Breast epithelium (tissue), 3 donors: ENCODE measurements at regions not wholly inside any gene's neighbourhood (a gene's known extent, or its start where the extent isn't known, plus 50 kb on each side); places are given as distances from the start of the nearest gene placed in this dataset.
"Not testable (repeated sequence)": the region's sequence is repeated elsewhere in the genome, so short reads cannot be mapped to it uniquely, and the experiment has no call there.

Experiments used
- POLR2AphosphoS5 ChIP-seq, 3 donors: sonication (generic); formaldehyde crosslinking; IDR thresholded peaks; one replicate each; pipeline ENCODE4 v1.6.1; 2017; ENCODE audit warnings: antibody characterized with exemption in 3 of 3
- TF ChIP-seq, protein P1 (sequence below), 3 donors: fragments of 450-650 bp; IDR thresholded peaks; one replicate each; pipeline ENCODE4 v1.5.1; 2016 to 2017; ENCODE audit warnings: antibody characterized with exemption in 3 of 3, mild to moderate bottlenecking in 3 of 3, moderate library complexity in 3 of 3

DNA sequence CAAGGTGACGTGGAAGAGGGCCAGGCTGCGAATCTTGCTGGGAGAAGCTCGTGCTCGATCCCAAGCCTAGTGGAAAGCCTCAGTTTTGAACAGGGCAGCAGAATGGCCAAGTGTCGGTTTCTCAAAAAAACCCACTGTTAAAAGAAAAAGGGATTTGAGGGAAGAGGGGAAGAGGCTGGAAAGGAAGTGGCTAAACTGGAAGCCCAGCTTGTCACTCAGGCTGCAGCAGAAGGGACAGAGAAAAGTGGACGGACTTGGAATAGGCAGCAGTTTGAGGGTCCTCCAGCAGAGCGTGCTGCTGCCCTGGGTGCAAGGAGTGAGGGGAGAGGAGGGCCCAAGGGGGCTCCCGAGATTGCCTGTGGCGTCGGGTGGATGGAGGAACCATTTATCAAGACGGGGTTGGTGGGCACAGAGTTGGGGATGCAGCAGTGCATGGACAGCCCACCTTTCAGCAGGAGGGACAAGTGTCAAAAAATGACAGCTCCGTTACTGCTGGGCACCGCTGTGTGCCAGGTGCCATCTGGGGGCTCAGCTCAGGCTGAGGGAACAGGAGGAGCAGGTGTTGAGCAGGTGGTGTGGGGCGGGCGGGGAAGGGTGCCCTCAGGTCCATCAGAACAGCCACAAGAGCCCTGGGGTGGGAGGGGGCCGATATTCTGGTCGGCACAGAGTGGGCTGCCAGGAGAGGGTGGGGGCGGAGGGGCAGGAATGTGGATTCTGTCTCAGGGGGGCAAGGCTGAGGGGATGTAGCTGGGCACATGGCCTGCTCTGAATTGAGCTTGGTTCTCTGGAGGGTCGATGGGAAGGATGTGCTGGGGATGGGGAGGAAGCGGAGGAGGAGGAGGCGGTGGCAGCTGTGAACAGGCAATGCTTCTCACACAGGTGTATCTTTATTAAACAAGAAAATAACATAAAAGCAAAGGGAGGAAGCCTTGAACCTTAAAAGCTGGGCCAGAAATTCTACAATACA, 73.1 kb upstream of the METTL9 start:
- TF ChIP-seq, protein P1, sequence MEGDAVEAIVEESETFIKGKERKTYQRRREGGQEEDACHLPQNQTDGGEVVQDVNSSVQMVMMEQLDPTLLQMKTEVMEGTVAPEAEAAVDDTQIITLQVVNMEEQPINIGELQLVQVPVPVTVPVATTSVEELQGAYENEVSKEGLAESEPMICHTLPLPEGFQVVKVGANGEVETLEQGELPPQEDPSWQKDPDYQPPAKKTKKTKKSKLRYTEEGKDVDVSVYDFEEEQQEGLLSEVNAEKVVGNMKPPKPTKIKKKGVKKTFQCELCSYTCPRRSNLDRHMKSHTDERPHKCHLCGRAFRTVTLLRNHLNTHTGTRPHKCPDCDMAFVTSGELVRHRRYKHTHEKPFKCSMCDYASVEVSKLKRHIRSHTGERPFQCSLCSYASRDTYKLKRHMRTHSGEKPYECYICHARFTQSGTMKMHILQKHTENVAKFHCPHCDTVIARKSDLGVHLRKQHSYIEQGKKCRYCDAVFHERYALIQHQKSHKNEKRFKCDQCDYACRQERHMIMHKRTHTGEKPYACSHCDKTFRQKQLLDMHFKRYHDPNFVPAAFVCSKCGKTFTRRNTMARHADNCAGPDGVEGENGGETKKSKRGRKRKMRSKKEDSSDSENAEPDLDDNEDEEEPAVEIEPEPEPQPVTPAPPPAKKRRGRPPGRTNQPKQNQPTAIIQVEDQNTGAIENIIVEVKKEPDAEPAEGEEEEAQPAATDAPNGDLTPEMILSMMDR (IDR thresholded peaks at IDR 0.05), result not testable (repeated sequence)
- not testable (repeated sequence) for TF ChIP-seq POLR2AphosphoS5 (IDR thresholded peaks at IDR 0.05)
